ENCODE measurements at regions not wholly inside any gene's neighbourhood (a gene's known extent, or its start where the extent isn't known, plus 50 kb on each side); places are given as distances from the start of the nearest gene placed in this dataset.

GRCh38 chr5:158621391-158621790 lies 478.3 kb downstream of the EBF1 start:
- no peak for TF ChIP-seq POLR2A (IDR thresholded peaks at IDR 0.05)
- no peak for TF ChIP-seq CTCF (IDR thresholded peaks at IDR 0.05)

All from adrenal gland (tissue), 5 donors.